NCI-H1436 (cell line): ENCODE measurements at regions not wholly inside any gene's neighbourhood (a gene's known extent, or its start where the extent isn't known, plus 50 kb on each side); places are given as distances from the start of the nearest gene placed in this dataset.
"Not testable (repeated sequence)": the region's sequence is repeated elsewhere in the genome, so short reads cannot be mapped to it uniquely, and the experiment has no call there.

Experiments
- DNase-seq: peaks from one replicate; lab custom pipeline; 2025; lab: John Stamatoyannopoulos, UW

- DNase-seq: no peak
Observed at GRCh38 chr2:228589115-228589514, 407.6 kb upstream of the SPHKAP start.

GRCh38 chr2:228581731-228582130, 400.2 kb upstream of the SPHKAP start:
- DNase-seq: no peak

GRCh38 chr2:228575897-228576296, 394.4 kb upstream of the SPHKAP start:
- DNase-seq: no peak

- DNase-seq: not testable (repeated sequence)
Observed at GRCh38 chr2:228568275-228568674, 386.8 kb upstream of the SPHKAP start.

- no peak for DNase-seq
Observed at GRCh38 chr2:228561816-228562215, 380.3 kb upstream of the SPHKAP start.

- DNase-seq: no peak
Observed at GRCh38 chr2:228559774-228560415, 378.4 kb upstream of the SPHKAP start.

- no peak for DNase-seq
Observed at GRCh38 chr2:228556717-228557116, 375.2 kb upstream of the SPHKAP start.

GRCh38 chr2:228549441-228550007, 368.0 kb upstream of the SPHKAP start:
- no peak for DNase-seq

GRCh38 chr2:228548230-228548629, 366.7 kb upstream of the SPHKAP start:
- no peak for DNase-seq

- DNase-seq: no peak
Observed at GRCh38 chr2:228545748-228546145, 364.3 kb upstream of the SPHKAP start.

GRCh38 chr2:228545041-228545747, 363.7 kb upstream of the SPHKAP start:
- no peak for DNase-seq

GRCh38 chr2:228543117-228543516, 361.6 kb upstream of the SPHKAP start:
- no peak for DNase-seq

- DNase-seq: no peak
Observed at GRCh38 chr2:228542277-228542676, 360.8 kb upstream of the SPHKAP start.

- DNase-seq: no peak
Observed at GRCh38 chr2:228541789-228542188, 360.3 kb upstream of the SPHKAP start.

- no peak for DNase-seq
Observed at GRCh38 chr2:228540976-228541375, 359.5 kb upstream of the SPHKAP start.

- no peak for DNase-seq
Observed at GRCh38 chr2:228535396-228535795, 353.9 kb upstream of the SPHKAP start.

GRCh38 chr2:228533156-228533555, 351.7 kb upstream of the SPHKAP start:
- DNase-seq: no peak

- DNase-seq: no peak
Observed at GRCh38 chr2:228532233-228532632, 350.7 kb upstream of the SPHKAP start.

GRCh38 chr2:228527197-228527881, 345.9 kb upstream of the SPHKAP start:
- no peak for DNase-seq

GRCh38 chr2:228526687-228527086, 345.2 kb upstream of the SPHKAP start:
- DNase-seq: no peak

GRCh38 chr2:228522977-228523376, 341.5 kb upstream of the SPHKAP start:
- DNase-seq: no peak

GRCh38 chr2:228522276-228522675, 340.8 kb upstream of the SPHKAP start:
- no peak for DNase-seq

GRCh38 chr2:228519561-228519960, 338.1 kb upstream of the SPHKAP start:
- no peak for DNase-seq
